ENCODE measurements at regions not wholly inside any gene's neighbourhood (a gene's known extent, or its start where the extent isn't known, plus 50 kb on each side); places are given as distances from the start of the nearest gene placed in this dataset.

- TF ChIP-seq CTCF (IDR thresholded peaks at IDR 0.05 in 2 of 3, conservative IDR thresholded peaks at IDR 0.05 in 1 of 3; ENCODE audit: control insufficient read depth in 2 of 3, extremely low read depth in 1 of 3, insufficient read depth in 1 of 3, low read depth in 3 of 3, low read length in 3 of 3) = no peak
- no peak for TF ChIP-seq PBX3 (IDR thresholded peaks at IDR 0.05; ENCODE audit: insufficient replicate concordance, low read depth, low read length)
- no peak for TF ChIP-seq NFYB (IDR thresholded peaks at IDR 0.05; ENCODE audit: insufficient read depth, low read depth, low read length)
- TF ChIP-seq ELK1 (IDR thresholded peaks at IDR 0.05; ENCODE audit: low read depth, low read length) = no peak
Measured at GRCh38 chr2:241964133-241964532, 94.6 kb downstream of the RTP5 start.
